ENCODE measurements at regions not wholly inside any gene's neighbourhood (a gene's known extent, or its start where the extent isn't known, plus 50 kb on each side); places are given as distances from the start of the nearest gene placed in this dataset.

GRCh38 chr2:15719566-15720313 lies 128.1 kb downstream of the DDX1 start:
- TF ChIP-seq CTCF (IDR thresholded peaks at IDR 0.05; ENCODE audit: poor library complexity, severe bottlenecking) (no peak), EZH2 (IDR thresholded peaks at IDR 0.05; ENCODE audit: borderline replicate concordance, insufficient read depth, low read length, poor library complexity, severe bottlenecking) (no peak), POLR2AphosphoS5 (IDR thresholded peaks at IDR 0.05) (no peak), RAD21 (conservative IDR thresholded peaks at IDR 0.05) (no peak), SMC3 (conservative IDR thresholded peaks at IDR 0.05; ENCODE audit: poor library complexity) (no peak)
